ENCODE measurements at regions not wholly inside any gene's neighbourhood (a gene's known extent, or its start where the extent isn't known, plus 50 kb on each side); places are given as distances from the start of the nearest gene placed in this dataset.

DNA sequence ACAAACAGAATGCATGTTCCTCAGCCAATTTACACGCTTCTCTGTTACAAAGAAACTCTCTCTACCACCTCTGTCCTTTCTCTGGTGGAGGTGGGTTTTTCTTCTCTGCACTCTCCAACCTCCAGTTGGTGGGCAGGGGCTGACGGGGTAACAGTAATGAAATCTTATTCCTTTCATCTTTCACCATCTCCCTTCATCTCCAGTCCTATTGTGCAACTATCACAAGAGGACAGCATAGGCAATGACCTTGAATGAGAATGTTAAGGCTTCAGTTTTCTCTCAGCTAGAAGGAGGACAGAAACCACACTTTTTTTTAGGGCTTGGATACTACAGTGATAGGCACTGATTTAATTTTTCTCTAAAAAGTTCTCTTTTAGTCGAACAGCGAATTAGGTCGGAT, 81.7 kb upstream of the NEUROD1 start:
- Mint-ChIP-seq H3K9me3 (peaks cover 3% of the 10 kb centered on the region), H3K4me1 (no peaks in the 10 kb centered on the region), H3K4me3 (no peak overlapping the region), H3K27me3 (ENCODE audit: low read depth) (peaks cover 4% of the 10 kb centered on the region), H3K27ac (no peak overlapping the region), H3K36me3 (ENCODE audit: low read depth) (no peaks in the 10 kb centered on the region)
- TF ChIP-seq, protein P1, sequence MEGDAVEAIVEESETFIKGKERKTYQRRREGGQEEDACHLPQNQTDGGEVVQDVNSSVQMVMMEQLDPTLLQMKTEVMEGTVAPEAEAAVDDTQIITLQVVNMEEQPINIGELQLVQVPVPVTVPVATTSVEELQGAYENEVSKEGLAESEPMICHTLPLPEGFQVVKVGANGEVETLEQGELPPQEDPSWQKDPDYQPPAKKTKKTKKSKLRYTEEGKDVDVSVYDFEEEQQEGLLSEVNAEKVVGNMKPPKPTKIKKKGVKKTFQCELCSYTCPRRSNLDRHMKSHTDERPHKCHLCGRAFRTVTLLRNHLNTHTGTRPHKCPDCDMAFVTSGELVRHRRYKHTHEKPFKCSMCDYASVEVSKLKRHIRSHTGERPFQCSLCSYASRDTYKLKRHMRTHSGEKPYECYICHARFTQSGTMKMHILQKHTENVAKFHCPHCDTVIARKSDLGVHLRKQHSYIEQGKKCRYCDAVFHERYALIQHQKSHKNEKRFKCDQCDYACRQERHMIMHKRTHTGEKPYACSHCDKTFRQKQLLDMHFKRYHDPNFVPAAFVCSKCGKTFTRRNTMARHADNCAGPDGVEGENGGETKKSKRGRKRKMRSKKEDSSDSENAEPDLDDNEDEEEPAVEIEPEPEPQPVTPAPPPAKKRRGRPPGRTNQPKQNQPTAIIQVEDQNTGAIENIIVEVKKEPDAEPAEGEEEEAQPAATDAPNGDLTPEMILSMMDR (IDR thresholded peaks at IDR 0.05; ENCODE audit: unreplicated experiment in 3 of 3): no peak

DNA sequence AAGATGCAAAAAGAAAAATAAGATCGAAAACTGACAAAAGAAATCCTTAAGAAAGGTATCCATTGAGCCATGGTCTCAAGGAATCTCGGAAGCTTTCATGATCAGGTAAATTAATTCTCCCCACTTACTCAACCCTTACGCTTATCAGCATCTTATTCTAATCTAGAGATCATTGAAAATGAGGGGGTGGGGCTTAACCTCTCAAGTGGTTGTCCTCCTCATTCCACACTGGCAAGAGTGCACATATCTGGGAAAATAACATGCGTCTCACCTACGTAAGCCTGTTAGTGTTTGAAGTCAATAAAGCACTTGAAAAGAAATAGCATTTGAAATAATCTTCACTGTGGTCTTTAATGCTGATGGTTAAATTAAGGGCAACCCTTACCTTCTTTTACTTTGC, 82.5 kb upstream of the NEUROD1 start:
- Mint-ChIP-seq H3K4me3 (no peak overlapping the region), H3K27me3 (ENCODE audit: low read depth) (peaks cover 4% of the 10 kb centered on the region), H3K27ac (no peak overlapping the region), H3K4me1 (no peaks in the 10 kb centered on the region), H3K9me3 (peaks cover 3% of the 10 kb centered on the region), H3K36me3 (ENCODE audit: low read depth) (no peaks in the 10 kb centered on the region)
- TF ChIP-seq, protein P1 (IDR thresholded peaks at IDR 0.05; ENCODE audit: unreplicated experiment in 3 of 3): no peak

DNA sequence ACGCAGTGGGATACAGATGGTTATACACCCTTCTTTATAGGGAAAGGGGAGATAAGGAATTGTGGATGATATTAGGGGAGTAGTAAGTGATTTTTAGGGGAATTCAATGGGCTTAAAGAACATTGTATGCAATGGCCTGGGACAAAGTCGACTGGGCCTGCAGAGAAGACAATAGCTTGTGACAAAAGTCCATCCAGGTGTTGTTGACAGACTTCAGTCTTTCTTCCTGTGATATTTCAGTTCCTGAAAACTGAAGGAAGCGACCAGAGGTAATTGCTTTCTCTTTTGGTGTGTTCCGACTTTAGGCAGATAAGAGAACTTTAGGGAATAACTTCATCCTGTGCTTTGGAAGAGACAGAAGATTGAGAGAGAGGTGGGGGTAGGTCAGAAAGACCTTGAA, 83.1 kb upstream of the NEUROD1 start:
- no peaks in the 10 kb centered on the region for H3K4me1 Mint-ChIP-seq
- H3K27me3 Mint-ChIP-seq (ENCODE audit: low read depth): peaks cover 4% of the 10 kb centered on the region
- no peak overlapping the region for H3K4me3 Mint-ChIP-seq
- H3K36me3 Mint-ChIP-seq (ENCODE audit: low read depth): no peaks in the 10 kb centered on the region
- TF ChIP-seq, protein P1 (IDR thresholded peaks at IDR 0.05; ENCODE audit: unreplicated experiment in 3 of 3): no peak
- H3K27ac Mint-ChIP-seq: no peak overlapping the region
- H3K9me3 Mint-ChIP-seq: peaks cover 3% of the 10 kb centered on the region

DNA sequence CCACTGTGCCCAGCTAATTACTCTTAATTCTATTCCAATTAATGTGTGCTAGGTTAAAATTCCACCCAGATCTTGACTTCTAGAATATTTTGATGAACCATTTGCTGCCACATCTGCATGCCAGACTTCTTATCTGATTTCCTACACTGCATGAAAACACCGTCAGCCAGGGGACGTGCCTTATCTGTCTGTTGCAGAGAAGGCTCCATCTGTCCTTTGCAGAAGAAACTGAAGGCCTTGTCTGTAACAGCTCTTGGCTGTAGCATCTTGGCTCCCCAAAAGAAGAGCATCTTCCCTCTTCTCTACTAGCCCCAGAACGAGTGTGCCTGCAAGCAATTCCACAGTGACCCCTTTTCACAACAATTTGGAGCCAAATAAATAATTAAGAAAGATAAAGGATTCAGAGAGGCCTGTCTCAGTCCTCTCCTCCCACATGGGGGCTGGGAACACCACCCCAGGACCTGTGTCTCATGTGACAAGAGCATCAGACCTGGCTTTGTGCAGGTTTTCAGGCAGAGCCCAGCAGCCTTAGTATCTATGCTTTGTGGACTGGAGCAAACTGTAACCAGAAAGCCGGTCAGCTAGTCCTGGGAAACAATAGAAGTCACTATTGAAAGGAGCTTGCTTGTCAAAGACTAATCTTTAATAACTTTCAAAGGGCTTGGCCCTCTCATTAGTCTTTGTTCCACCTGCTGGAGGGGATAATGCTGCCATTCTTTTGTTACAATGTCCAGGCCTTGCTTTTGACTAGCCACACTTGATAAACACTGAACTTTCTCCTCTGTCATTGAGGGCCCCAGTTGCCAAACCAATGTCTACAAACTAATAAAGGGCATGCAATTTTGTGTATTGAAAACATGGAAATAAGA, 84.0 kb upstream of the NEUROD1 start:
- Mint-ChIP-seq H3K4me3 (no peak overlapping the region), H3K9me3 (peaks cover 6% of the 10 kb centered on the region), H3K27ac (no peak overlapping the region), H3K27me3 (ENCODE audit: low read depth) (no peaks in the 10 kb centered on the region), H3K36me3 (ENCODE audit: low read depth) (no peaks in the 10 kb centered on the region), H3K4me1 (no peaks in the 10 kb centered on the region)
- TF ChIP-seq, protein P1 (IDR thresholded peaks at IDR 0.05; ENCODE audit: unreplicated experiment in 3 of 3): no peak

DNA sequence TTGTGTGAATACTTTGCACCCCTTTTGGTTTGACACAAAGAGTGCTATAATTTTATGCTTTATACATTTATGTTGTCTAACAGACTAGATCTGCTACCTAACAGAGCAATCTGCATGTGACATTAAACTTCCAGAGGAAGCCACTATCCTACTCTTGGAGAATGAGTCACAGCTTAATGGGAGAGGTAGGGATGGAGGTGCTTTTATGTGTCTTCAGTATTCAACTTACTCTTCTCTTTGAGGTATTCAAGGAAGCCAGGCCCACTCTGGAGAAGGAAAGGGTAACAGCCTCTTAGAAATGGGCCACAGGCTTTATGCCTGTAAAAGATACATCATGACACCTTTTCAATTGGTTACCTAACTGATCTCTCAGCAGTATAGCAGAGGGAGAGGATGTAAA, 85.8 kb upstream of the NEUROD1 start:
- no peak overlapping the region for H3K4me3 Mint-ChIP-seq
- peaks cover 1% of the 10 kb centered on the region for H3K4me1 Mint-ChIP-seq
- TF ChIP-seq, protein P1 (IDR thresholded peaks at IDR 0.05; ENCODE audit: unreplicated experiment in 3 of 3): no peak
- no peaks in the 10 kb centered on the region for H3K27me3 Mint-ChIP-seq (ENCODE audit: low read depth)
- H3K27ac Mint-ChIP-seq: no peak overlapping the region
- peaks cover 9% of the 10 kb centered on the region for H3K9me3 Mint-ChIP-seq
- no peaks in the 10 kb centered on the region for H3K36me3 Mint-ChIP-seq (ENCODE audit: low read depth)

DNA sequence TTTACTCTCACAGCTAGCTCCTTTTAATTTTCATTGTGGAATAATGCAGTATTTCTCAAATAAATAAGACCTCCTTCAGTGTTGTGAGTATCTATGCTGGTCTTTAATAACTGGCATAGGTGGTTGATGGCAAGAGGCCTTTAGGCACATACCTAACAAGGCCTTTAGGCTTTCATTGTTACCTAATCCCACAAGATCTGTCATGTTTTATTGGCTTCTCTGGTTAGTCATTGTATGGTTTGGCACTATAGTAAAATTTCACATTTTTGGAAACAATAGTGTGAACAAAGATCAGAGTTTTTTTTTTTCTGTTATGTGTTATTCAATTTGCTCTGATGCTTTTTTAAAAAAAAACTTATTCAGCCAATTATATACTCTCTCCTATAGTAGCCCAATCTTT, 89.8 kb upstream of the NEUROD1 start:
- Mint-ChIP-seq H3K9me3 (peaks cover 9% of the 10 kb centered on the region), H3K27me3 (ENCODE audit: low read depth) (no peaks in the 10 kb centered on the region), H3K4me3 (no peak overlapping the region), H3K36me3 (ENCODE audit: low read depth) (no peaks in the 10 kb centered on the region), H3K4me1 (peaks cover 22% of the 10 kb centered on the region), H3K27ac (peak overlapping the region in 1 of 3 experiments; percentile 1)
- TF ChIP-seq, protein P1 (IDR thresholded peaks at IDR 0.05; ENCODE audit: unreplicated experiment in 3 of 3): no peak

Measured in nephron (organoid).